Pancreas (tissue), 10 donors: ENCODE measurements at regions not wholly inside any gene's neighbourhood (a gene's known extent, or its start where the extent isn't known, plus 50 kb on each side); places are given as distances from the start of the nearest gene placed in this dataset.

Experiments
- ATAC-seq, 4 donors: fragments of 200-7000 bp; cut with Tn5 transposase; one replicate each; pipeline versions ENCODE4 v1.8.0 to v1.9.1; 2020; ENCODE audit warnings: mild to moderate bottlenecking in 4 of 4, moderate library complexity in 4 of 4
- DNase-seq, 6 donors: peaks; one replicate each; pipeline ENCODE4 v3.0.0-alpha.2; 2020
- FAIRE-seq: peaks from 2 replicates; lab custom pipeline; 2012; peaks lifted over from hg19 to GRCh38; lab: Jason Lieb, UNC
- H3K27ac ChIP-seq, 4 donors: fragments of 200-600 bp; sonication (generic); 1 replicate in 3 of 4; 2 replicates in 1 of 4; pipeline versions ENCODE4 v1.5.0 to v1.8.0; 2020
- H3K27me3 ChIP-seq, 4 donors: fragments of 200-600 bp; one replicate each; pipeline ENCODE4 v1.8.0; 2021
- H3K36me3 ChIP-seq, 3 donors: fragments of 200-600 bp; sonication (generic) in 1 of 3; one replicate each; pipeline versions ENCODE4 v1.5.0 to v1.8.0; 2020 to 2021
- H3K4me1 ChIP-seq, 3 donors: fragments of 200-600 bp; one replicate each; pipeline ENCODE4 v1.8.0; 2021
- H3K4me3 ChIP-seq, 4 donors: fragments of 200-600 bp; sonication (generic) in 2 of 4; one replicate each; pipeline versions ENCODE4 v1.5.0 to v1.8.0; 2020 to 2021
- H3K9me3 ChIP-seq, 4 donors: fragments of 200-600 bp; one replicate each; pipeline ENCODE4 v1.8.0; 2021
- WGBS, 2 donors: extraction: QIAGEN DNeasy Blood & Tissue Kit; methylation state at CpG; one replicate each; pipeline ENCODE4 v1.1.7; 2013; 5-methylcytosine and 5-hydroxymethylcytosine counted together
- intact Hi-C, 3 donors: fragments of 100-400 bp; cut with DNase I; formaldehyde crosslinking; loops; one replicate each; pipeline versions ENCODE4 v1.11.1 to v1.14.2; 2022
- TF ChIP-seq, protein P1 (sequence below), 4 donors: fragments of 200-600 bp; sonication (generic) in 3 of 4; IDR thresholded peaks; one replicate each; pipeline versions ENCODE4 v1.5.0 to v1.8.0; 2021; ENCODE audit warnings: antibody characterized with exemption in 4 of 4
- donor health status: healthy with polysubstance abuse.
- donor health status: DM: no; HTN: no; CAD: no; lungs with moderate emphysema.
- donor health status: DM: no; HTN: no; CAD: no.
- donor health status: control.
- donor health status: control.
- donor health status: Bipolar disorder and iron deficiency.
- donor health status: DM: yes; HTN: yes; CAD: no.
- donor health status: DM: no; HTN: no; CAD: no.
- donor health status: DM: no; HTN: no; CAD: no.
- donor health status: DM: yes; HTN: yes; CAD: no.

DNA sequence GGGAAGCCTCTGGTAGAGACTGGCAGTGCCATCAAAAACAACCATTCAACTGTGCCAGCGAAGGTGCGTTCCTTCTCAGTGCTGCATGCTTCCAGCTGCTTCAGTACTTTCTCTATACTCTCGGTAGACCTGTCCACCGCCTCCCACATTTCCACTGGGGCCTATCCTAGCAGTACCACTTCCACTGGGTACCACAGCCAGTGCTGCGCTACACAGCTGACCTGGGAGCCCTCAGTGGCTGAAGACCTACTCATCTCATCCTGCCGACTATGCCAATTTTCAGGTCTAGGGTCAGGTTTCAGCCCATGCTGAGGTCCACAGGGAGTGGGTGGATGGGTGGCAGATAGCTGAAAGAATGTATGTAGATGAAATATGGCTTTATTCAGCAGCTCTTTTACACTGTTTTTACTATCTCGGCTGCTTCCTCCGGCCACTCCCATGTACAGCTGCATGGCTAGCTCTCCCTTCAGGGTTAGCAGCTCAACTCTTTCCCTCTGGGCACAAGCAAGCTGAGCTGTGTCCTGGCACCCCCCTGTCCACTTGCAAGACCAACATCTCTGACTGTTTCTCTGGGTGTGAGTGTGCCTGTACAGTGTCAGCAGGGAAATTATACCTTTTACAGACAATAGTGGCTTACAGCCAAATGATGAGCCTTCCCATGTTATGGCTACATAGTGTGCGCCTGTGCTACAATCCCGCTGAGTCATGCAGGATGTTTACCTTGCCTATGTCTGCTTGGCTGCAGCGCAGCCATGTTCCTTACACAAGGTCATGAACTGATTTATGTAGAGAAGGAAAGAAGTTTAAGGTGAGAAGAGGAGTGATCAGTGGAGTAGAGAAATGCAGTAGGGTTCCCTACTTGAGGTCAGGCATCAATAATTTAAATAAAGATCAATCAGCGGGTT, 125.7 kb upstream of the DDHD1 start:
- no peak overlapping the region for H3K27ac ChIP-seq
- H3K4me3 ChIP-seq: no peak overlapping the region
- no peaks in the 10 kb centered on the region for H3K9me3 ChIP-seq
- intact Hi-C loops: no loop called here
- TF ChIP-seq, protein P1, sequence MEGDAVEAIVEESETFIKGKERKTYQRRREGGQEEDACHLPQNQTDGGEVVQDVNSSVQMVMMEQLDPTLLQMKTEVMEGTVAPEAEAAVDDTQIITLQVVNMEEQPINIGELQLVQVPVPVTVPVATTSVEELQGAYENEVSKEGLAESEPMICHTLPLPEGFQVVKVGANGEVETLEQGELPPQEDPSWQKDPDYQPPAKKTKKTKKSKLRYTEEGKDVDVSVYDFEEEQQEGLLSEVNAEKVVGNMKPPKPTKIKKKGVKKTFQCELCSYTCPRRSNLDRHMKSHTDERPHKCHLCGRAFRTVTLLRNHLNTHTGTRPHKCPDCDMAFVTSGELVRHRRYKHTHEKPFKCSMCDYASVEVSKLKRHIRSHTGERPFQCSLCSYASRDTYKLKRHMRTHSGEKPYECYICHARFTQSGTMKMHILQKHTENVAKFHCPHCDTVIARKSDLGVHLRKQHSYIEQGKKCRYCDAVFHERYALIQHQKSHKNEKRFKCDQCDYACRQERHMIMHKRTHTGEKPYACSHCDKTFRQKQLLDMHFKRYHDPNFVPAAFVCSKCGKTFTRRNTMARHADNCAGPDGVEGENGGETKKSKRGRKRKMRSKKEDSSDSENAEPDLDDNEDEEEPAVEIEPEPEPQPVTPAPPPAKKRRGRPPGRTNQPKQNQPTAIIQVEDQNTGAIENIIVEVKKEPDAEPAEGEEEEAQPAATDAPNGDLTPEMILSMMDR (IDR thresholded peaks at IDR 0.05): no peak
- 92 to 95% methylated on average over 12 of the region's 12 CpGs for WGBS, 2 donors
- H3K27me3 ChIP-seq: no peaks in the 10 kb centered on the region
- FAIRE-seq: no peak
- no peak for DNase-seq
- ATAC-seq: no peak
- H3K4me1 ChIP-seq: no peaks in the 10 kb centered on the region
- no peaks in the 10 kb centered on the region for H3K36me3 ChIP-seq

DNA sequence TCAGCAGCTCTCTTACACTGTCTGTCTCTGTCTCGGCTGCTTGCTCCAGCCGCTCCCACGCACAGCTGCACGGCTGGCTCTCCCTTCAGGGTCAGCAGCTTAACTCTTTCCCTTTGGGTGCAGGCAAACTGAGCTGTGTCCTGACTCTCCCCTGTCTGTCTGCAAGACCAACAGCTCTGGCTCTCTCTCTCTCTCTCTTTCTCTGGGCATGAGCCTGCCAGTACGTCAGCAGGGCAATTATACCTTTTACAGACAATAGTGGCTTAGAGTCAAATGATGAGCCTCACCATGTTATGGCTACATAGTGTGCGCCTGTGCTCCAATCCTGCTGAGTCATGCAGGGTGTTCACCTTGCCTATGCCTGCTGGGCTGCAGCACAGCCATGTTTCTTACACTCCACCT, 120.5 kb upstream of the DDHD1 start:
- DNase-seq (no peak), ATAC-seq (no peak), FAIRE-seq (no peak)
- Histone ChIP-seq H3K36me3 (no peaks in the 10 kb centered on the region), H3K4me3 (no peak overlapping the region), H3K4me1 (no peaks in the 10 kb centered on the region), H3K27me3 (no peaks in the 10 kb centered on the region), H3K9me3 (no peaks in the 10 kb centered on the region), H3K27ac (no peak overlapping the region)
- intact Hi-C loops: no loop called here
- TF ChIP-seq, protein P1 (IDR thresholded peaks at IDR 0.05): no peak
- WGBS, 2 donors: 64 to 85% methylated on average over 6 of the region's 6 CpGs

DNA sequence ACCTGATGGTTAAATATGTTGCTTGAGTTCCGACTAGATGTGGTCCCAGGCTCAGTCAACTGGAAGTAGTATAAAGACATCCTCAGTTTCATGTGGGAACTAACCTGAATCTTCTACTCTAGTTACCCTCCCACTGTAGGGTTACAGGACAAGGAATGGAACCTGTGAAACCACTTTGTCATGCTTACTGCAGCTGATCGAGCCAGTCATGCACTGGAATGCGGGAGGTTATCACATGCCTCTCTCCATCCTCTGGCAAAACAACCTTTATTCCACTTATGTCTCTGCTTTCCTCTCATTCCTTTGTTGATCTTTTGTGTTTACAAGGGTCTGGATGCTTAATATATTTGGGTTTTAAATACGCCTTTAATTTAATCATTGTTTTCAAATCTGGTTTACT, 111.9 kb upstream of the DDHD1 start:
- H3K9me3 ChIP-seq: no peaks in the 10 kb centered on the region
- TF ChIP-seq, protein P1 (IDR thresholded peaks at IDR 0.05): no peak
- no peaks in the 10 kb centered on the region for H3K36me3 ChIP-seq
- no peak for FAIRE-seq
- H3K4me1 ChIP-seq: no peaks in the 10 kb centered on the region
- DNase-seq: no peak
- no peak overlapping the region for H3K27ac ChIP-seq
- intact Hi-C loops: no loop called here
- no peak for ATAC-seq
- no peaks in the 10 kb centered on the region for H3K27me3 ChIP-seq
- no peak overlapping the region for H3K4me3 ChIP-seq
- 64 to 74% methylated on average over 4 of the region's 4 CpGs for WGBS, 2 donors

DNA sequence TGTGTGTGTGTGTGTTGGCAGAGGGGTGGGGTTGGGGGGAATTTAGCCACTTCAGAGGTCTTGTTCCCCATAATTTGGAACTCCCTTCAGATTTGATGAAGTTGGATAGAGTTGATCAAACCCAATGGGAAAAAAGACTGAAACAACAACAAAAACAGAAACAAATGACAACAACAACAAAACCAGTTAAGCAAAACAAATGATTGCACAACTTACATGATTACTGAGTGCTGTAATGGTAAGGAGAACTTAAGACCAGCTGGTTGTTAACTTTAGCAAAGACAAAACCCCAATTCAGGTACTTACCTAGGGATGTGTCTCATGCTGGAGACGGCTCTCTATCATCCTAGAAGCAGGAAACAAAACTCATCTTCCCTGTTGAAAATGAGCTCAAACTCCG, 107.8 kb upstream of the DDHD1 start:
- Histone ChIP-seq H3K36me3 (no peaks in the 10 kb centered on the region), H3K4me1 (no peaks in the 10 kb centered on the region), H3K9me3 (no peaks in the 10 kb centered on the region), H3K4me3 (no peak overlapping the region), H3K27ac (no peak overlapping the region), H3K27me3 (no peaks in the 10 kb centered on the region)
- FAIRE-seq (no peak), DNase-seq (no peak), ATAC-seq (no peak)
- TF ChIP-seq, protein P1 (IDR thresholded peaks at IDR 0.05): no peak
- intact Hi-C loops: no loop called here
- WGBS, 2 donors: 65 to 76% methylated on average over 2 of the region's 2 CpGs

DNA sequence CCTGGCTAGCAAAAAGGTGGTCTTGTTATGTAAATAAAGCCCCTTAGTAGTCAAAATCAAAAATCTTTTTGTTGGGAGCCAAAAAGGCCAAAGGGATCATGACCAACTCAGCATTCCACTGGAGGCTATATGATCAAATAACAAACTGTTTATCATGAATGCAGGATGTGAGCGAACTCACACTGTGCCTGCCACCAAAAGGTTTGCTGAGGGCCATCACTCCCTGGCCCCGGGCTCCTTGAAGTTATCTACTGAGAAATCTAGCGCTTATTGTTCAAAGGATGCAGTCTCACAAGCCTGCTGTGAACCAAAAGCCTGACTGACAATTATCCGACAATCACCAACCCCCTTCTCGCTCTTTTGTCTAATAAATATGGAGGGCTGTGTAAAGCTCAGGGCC, 107.2 kb upstream of the DDHD1 start:
- Histone ChIP-seq H3K27me3 (no peaks in the 10 kb centered on the region), H3K27ac (no peak overlapping the region), H3K9me3 (no peaks in the 10 kb centered on the region), H3K4me3 (no peak overlapping the region), H3K36me3 (no peaks in the 10 kb centered on the region), H3K4me1 (no peaks in the 10 kb centered on the region)
- WGBS, 2 donors: 79 to 86% methylated on average over 5 of the region's 5 CpGs
- ATAC-seq: no peak
- no peak for FAIRE-seq
- intact Hi-C loops: no loop called here
- TF ChIP-seq, protein P1 (IDR thresholded peaks at IDR 0.05): no peak
- DNase-seq: no peak
